Astrocyte of the spinal cord (primary cell): ENCODE measurements at regions not wholly inside any gene's neighbourhood (a gene's known extent, or its start where the extent isn't known, plus 50 kb on each side); places are given as distances from the start of the nearest gene placed in this dataset.
A peak's percentile ranks its signal among the peaks of the same experiment; 100 is the strongest.

Source experiments
- DNase-seq: peaks from one replicate; pipeline ENCODE4 v3.0.0; 2011; ENCODE audit warnings: low read depth, low spot score
- H3K4me3 ChIP-seq: 2 replicates; pipeline ENCODE4 v1.5.1; 2011; ENCODE audit warnings: low read depth, mild to moderate bottlenecking, low read length, moderate library complexity
- in situ Hi-C: cut with HindIII; loops from 2 replicates; pipeline ENCODE4 v1.10.0; 2017; ENCODE audit warnings: low sequenced_read_pairs
- TF ChIP-seq, protein P1 (sequence below): IDR thresholded peaks from 2 replicates; pipeline ENCODE4 v1.5.1; 2012; ENCODE audit warnings: low read depth, mild to moderate bottlenecking, low read length, inconsistent platforms

GRCh38 chr22:44402196-44403111 lies 89.7 kb upstream of the SHISAL1 start:
- H3K4me3 ChIP-seq, result no peak overlapping the region
- DNase-seq, result no peak
- in situ Hi-C loops, result no loop called here
- TF ChIP-seq, protein P1, sequence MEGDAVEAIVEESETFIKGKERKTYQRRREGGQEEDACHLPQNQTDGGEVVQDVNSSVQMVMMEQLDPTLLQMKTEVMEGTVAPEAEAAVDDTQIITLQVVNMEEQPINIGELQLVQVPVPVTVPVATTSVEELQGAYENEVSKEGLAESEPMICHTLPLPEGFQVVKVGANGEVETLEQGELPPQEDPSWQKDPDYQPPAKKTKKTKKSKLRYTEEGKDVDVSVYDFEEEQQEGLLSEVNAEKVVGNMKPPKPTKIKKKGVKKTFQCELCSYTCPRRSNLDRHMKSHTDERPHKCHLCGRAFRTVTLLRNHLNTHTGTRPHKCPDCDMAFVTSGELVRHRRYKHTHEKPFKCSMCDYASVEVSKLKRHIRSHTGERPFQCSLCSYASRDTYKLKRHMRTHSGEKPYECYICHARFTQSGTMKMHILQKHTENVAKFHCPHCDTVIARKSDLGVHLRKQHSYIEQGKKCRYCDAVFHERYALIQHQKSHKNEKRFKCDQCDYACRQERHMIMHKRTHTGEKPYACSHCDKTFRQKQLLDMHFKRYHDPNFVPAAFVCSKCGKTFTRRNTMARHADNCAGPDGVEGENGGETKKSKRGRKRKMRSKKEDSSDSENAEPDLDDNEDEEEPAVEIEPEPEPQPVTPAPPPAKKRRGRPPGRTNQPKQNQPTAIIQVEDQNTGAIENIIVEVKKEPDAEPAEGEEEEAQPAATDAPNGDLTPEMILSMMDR, result no peak

- TF ChIP-seq, protein P1, result no peak
- no peak for DNase-seq
- no peak overlapping the region for H3K4me3 ChIP-seq
- in situ Hi-C loops, result no loop called here
These were observed 89.0 kb upstream of the SHISAL1 start for GRCh38 chr22:44401783-44402110.

- in situ Hi-C loops, result no loop called here
- H3K4me3 ChIP-seq, result no peak overlapping the region
- TF ChIP-seq, protein P1, result no peak
- DNase-seq, result peak; percentile 15
These were observed 88.0 kb upstream of the SHISAL1 start for GRCh38 chr22:44400763-44401060.

DNA sequence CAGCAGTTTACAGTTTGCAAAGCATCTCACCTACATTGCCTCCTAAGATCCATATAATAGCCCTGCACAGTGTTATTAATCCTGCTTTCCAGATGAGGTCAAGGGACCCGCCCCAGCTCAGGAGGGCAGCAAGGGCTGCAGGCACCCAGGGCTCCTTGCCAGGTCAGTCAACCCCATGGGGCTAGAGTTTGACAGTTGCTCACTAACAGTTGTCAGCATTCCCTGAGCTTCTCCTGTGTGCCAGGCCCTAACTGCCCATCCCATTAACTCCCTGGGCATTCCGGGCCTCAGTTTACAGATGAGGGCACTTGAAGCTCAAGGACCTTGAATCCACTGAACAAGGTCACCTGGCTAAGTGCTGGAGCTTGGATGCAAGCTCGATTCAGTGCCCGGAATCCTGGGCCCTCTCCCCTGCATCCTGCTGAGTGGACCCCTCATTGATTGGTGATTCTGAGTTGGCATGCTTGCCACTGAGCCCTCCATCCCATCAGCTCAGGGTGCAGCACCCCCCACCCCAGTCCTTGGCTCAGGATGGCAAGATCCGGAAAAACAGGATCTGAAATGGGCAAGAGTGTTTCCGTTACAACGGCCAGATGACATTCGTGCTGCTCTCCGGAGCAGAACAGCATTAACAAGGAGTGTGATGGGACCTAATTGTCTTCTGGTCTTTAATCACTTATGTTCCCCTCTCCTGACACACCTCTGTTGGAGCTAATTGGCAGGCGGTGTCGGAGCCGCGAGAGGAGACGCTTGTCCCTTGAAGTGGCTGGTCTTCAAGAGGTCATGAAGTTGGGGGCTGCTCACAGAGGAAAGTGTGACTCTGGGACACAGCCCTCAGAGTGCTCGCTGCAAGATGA lies 87.4 kb upstream of the SHISAL1 start:
- DNase-seq, result no peak
- TF ChIP-seq, protein P1, result no peak
- in situ Hi-C loops, result no loop called here
- H3K4me3 ChIP-seq, result no peak overlapping the region

DNA sequence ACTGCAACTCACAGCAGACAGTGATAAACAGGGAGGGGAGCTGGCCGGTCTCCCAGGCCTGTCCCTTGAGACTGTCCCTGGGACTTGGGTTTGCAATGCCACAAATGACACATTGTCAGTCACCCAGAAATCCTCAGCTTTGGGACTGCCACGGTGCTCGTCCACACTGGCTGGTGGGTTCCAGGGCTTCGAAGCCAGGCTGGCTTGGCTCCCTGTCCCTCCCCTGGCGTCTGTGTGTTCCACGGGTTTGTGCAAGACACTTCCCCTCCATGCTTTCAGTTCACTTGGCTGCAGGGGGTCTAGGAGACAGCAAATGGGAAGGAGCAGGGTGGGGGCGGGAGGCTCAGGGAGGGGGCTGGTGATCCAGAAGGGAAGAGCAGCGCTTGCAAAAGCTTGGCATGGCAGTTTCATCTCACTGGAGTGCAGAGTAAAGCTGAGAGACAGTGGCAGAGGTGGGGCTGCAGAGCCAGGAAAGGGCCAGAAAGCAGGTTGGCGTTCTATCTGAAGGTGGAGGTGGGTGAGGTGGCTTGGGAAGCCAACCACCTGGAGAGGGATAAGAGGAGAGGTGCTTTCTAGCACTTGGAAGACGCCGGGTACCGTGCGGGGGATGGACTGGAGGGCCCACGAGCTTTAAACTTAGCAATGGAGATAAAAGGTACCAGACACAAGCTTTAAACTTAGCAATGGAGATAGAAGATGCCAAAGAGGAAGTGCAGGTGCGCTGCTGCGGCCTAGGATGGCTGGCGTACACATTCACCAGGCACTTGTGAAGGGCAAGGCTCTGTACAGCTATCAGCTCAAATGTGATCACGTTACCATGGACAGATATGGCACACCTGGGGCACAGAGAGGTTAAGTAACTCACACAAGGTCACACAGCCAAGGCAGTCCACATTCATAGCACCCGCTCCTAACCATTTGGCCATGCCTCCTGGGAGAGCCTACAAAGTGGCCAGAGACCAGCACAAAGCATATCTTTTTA lies 86.4 kb upstream of the SHISAL1 start:
- in situ Hi-C loops, result no loop called here

More for the DNA sequence above, 86.4 kb upstream of the SHISAL1 start:
- no peak for DNase-seq
- TF ChIP-seq, protein P1, result no peak
- no peak overlapping the region for H3K4me3 ChIP-seq
